ENCODE measurements at regions not wholly inside any gene's neighbourhood (a gene's known extent, or its start where the extent isn't known, plus 50 kb on each side); places are given as distances from the start of the nearest gene placed in this dataset.

DNA sequence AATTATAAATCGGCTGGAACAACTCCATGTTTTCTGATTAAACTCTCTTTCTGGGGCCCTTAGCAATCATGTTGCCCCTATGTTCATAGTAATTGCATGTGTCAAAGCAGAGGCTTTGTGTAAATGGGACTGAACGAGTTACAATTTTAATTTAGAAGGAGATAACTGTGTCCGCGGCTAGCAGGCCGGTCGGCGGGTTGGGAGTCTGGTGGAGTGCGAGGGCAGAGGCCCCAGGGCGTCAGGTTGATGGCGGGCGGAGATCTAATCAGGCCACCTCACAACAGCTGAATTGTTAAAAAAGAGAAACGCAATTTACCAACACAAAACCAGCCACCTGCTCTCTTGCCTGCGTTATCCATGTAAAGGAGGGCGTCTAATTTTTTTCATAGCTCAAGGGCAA is 134.9 kb upstream of the LPCAT1 start:
- no peak for TF ChIP-seq SUZ12 (IDR thresholded peaks at IDR 0.05)
- no peak for TF ChIP-seq FOXM1 (IDR thresholded peaks at IDR 0.05; ENCODE audit: borderline replicate concordance)
